Activated CD4-positive, alpha-beta T cell treated with anti-CD3 and anti-CD28 coated beads for 4 hours (primary cell): ENCODE measurements at regions not wholly inside any gene's neighbourhood (a gene's known extent, or its start where the extent isn't known, plus 50 kb on each side); places are given as distances from the start of the nearest gene placed in this dataset.
"Not testable (repeated sequence)": the region's sequence is repeated elsewhere in the genome, so short reads cannot be mapped to it uniquely, and the experiment has no call there.

Source experiments
- DNase-seq, 2 donors: peaks; one replicate each; pipeline ENCODE4 v3.0.0-alpha.2; 2020

DNA sequence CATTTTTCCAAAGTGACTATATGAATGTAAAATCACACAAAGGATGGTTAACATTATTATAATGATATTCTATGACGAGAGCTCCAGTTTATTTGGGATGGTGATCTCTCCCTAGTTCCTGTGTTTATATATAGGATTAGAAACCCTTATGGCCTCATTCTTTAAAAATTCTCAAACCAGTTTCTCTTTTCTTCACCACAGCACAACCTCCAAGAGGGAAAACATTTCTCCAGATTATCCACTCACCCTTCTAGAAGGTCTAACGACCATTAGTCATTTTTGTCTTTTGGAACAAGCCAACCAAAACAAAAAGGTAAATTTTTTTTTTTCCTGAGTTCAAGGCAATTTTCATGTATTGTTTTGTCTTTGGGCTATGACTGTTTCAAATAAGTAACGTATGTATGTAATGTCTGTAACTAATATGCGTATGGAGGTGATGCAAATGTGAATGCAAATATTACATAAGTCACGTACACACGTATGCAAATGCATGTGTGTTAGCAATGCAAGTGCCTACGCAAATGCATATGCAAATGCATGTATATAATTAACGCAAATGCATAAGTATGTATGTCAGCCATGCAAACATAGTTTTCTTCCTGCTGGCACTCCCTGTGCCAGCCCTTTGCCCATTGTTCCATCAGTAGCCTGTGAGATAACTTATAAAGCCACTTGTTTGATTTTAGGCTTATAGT, 72.5 kb upstream of the MORC3 start:
- no peak for DNase-seq

DNA sequence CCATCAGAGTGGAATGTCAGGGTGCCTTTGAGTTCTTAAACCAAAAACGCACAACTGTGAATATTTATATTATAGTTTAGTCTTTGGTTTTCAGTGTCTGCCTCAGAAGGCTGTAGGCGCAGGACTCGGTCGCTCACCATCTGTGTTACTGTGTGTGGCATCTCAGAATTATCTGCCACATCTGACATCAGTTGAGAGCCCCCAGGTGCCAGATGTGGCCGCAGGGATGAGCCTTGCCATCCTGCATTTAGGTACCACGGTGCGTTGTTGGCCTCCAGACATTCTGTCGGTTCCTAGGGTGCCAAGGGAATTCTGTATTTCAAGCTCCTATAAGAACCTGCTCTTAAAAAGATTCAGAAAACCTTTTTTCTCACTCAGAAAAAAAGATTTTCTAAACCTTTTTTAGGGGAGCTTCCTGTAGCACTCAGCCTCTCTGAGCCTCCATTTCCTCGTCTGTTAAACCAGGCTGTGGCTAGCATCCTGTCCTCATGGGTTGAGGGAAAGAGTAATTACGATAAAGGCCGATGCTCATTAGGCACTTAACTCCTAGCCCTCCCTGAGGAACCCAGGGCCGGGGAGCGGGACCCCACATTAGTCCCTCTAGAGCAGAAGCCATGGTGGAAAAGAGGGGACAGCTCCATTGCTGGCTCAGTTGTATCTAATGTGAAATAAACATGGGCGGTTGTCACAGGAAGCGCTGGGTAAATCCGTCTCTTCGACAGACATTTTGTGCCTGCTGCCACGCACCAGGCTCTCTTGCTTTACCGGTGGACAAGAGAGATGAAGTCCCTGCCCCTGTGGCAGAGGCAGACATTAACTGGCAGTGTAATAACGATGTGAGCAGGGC, 70.2 kb upstream of the MORC3 start:
- DNase-seq = no peak

DNA sequence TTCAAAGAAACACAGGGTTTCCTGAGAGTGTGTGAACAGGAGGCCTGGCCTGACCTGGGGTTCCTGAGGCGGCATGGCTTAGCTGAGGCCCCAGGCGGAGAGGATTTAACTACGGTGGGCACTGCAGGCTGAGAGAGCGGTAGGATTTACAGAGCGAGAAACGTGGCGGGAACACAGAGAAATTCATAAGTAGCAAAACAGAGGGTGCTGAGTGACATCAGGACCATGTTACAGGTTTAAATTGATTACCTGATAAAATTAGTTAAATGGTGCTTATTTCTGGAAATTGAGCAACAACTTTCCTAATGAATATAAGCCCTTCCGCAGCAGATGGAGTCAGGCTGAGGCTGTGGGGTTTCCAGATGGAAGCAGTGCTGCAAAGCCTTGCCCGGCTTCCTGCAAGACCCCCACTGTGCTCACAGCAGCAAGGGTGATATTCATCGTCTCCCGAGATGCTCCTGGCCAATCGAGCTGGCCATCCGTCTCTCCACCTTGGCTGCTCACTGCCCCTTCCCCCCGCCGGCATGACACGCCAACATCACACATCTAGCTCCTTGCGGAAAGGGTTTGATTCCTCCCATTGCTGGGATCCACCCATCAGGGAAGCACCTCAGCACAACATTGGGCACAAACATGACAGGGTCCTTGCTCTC, 69.4 kb upstream of the MORC3 start:
- DNase-seq = no peak

DNA sequence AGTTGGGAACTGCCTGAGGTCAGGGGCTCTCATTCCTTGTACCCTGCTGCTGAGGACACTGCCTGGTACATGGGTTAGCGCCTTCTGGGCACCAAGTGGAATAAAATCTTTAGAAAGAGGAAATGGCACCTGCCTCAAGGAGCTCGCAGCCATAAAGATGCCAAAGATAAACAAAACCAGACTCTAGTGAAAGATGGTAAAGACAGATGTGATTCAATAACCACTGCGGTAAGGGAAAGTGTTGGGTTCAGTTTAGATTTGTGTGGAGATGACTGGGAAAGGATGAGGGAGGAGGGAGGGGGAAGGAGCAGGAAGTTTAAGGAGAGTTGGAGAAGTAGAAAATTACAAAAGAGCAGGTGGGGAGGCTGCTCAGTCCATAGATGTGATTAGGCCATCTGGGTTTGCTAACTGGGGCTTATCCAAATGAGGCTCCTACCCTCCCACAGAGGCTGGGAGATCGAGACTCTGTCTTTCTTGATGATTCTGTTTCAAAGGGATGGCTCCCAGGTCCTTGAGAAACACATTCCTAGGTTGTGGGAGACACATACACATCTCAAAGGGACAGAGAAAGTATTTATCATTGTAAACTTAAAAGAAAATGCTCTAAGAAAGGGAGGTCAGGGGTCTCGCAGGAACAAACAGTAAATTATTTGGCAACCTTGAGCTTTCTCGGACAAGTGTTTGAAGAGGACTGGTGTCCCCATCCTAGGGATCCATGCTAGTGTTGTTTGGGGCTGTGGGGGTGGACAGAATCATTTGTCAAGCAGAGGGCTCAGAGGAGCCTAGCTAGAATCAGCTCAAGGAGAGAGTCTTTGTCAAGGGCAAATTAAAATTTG, 65.7 kb upstream of the MORC3 start:
- DNase-seq = no peak

DNA sequence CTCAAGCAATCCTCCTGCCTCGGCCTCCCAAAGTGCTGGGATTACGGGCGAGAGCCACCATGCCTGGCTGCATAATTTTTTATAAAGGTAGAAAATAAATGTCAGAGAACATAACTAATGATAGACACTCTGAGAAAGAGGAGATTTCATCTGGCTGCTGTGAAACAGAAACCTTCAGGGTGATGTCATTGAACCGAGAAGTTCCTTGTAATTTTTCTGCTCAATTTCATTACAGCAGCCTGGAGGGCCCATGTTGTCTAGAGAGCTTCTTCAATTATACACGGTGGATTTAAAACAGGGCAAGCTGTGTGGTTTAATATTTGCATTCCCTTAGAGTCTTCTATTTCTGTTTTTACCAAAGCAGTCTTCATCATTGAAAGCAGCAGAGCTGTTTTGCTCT, 64.3 kb upstream of the MORC3 start:
- no peak for DNase-seq

DNA sequence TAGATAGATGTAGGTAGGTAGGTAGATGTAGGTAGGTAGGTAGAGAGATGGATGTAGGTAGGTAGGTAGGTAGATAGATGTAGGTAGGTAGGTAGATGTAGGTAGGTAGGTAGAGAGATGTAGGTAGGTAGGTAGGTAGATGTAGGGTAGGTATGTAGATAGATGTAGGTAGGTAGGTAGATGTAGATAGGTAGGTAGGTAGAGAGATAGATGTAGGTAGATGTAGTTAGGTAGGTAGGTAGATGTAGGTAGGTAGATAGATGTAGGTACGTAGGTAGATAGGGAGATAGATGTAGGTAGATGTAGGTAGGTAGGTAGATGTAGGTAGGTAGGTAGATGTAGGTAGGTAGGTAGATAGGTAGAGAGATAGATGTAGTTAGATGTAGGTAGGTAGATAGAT, 62.3 kb upstream of the MORC3 start:
- DNase-seq = no peak

DNA sequence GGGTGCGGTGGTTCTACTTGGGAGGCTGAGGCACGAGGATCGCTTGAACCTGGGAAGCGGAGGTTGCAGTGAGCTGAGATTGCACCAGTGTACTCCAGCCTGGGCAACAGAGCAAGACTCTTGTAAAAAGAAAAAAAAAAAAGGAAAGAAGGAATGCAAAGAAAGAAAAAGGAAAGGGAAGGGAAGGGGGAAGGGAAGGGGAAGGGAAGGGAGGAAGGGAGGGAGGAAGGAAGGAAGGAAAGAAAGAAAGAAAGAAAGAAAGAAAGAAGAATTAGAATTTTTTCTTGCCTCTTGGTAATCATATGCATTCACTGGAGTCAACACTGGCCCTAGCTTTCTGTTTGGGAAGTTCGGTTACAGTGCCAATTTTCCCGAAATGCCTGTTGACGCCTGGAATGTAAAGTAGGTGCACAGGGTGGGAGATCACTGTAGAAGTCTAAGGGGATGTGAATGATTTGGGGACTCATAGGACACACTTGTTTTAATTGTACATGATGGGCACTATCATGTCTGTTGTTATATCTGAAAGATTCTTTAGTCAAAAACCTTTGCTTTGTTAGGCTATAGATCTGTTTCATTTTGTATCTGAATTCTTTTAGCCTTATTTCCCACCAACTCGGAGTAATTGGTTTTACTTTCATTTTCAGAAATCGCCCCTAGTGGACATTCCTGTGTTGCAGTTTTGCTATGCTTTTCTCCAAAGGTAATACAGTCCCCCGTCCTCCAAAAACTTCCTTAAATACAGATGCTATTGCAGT, 59.8 kb upstream of the MORC3 start:
- peak; percentile 21 to 60 for DNase-seq

DNA sequence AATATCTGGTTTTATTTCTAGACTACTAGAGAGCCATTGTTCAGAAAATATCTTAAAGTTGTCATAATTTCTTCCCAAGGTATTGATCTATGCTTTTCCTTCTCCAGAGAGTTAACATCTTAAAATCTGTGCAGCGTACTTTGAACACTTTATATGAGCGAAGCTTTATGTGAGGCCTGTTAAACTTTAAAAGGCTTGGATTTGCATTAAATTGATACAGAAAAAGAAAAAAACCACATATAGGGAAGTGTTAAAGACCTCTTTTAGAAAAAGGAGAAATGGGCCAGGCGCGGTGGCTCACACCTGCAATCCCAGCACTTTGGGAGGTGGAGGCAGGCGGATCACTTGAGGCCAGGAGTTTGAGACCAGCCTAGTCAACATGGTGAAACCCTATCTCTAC, 59.2 kb upstream of the MORC3 start:
- no peak for DNase-seq

DNA sequence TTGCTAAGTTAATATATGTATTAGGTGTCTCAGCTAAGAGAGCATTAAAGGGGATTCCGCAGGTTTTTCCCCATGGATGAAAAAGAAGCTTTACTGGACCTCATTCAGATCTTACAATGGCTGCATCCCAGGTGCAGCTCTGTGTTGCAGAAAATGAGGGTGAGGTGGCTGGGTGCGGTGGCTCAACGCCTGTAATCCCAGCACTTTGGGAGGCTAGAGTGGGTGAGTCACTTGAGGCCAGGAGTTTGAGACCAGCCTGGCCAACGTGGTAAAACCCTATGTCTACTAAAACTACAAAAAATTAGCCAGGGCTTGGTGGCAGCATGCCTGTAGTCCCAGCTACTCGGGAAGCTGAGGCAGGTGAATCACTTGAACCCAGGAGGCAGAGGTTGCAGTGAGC, 58.5 kb upstream of the MORC3 start:
- DNase-seq = no peak

DNA sequence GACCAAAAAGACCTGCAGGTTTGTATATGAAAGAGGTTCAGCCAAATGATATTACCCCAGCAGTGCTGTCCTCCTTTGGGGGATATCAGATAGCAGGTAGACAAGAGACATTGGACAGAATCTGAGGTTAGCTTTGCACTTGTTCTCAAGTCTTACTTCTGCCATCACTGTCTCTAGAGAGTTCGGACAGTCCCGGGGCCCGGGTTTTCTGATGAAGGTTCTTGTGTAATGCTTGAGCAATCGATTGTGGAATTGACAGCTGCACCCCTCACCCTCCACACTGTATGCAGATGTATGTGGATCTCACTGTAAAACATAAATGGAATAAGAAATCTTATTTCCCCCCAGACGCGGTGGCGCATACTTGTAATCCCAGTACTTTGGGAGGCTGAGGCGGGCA, 56.2 kb upstream of the MORC3 start:
- DNase-seq = no peak

DNA sequence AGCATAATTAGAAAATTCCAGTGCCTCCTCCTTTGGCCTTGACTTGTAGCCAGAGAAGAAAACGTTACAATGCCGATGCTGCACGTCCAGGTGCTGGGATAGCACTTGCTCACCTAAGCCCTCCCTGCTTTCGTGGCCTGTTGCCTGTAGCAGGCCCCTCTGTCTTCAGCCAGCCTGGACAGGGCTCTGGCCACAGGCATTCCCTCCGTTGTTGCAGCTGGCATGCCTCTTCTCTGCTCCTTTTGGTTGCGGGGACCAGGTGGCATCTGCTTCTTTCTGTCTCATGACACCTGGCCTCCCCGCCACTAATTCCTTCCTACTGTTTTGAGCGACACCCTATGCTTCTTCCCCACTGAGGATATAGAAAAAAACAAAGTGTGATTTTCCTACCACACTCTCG, 54.6 kb upstream of the MORC3 start:
- no peak for DNase-seq

DNA sequence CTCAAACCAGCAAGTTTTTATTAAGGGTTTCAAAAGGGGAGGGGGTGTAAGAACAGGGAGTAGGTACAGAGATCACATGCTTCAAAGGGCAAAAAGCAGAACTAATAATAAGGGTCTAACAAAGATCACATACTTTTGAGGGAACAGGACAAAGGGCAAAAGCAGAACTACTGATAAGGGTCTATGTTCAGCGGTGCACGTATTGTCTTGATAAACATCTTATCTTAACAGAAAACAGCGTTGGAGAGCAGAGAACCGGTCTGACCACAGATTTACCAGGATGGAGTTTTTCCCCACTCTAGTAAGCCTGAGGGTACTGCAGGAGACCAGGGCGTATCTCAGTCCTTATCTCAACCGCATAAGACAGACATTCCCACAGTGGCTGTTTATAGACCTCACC, 52.2 kb upstream of the MORC3 start:
- not testable (repeated sequence) for DNase-seq

DNA sequence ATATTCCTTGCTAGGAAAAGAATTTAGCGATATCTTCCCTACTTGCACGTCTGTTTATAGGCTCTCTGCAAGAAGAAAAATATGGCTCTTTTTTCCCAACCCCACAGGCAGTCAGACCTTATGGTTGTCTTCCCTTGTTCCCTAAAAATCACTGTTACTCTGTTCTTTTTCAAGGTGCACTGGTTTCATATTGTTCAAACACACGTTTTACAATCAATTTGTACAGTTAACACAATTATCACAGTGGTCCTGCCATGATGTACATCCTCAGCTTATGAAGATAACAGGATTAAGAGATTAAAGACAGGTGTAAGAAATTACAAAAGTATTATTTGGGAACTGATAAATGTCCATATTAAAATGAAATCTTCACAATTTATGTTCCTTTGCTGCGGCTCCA, 51.7 kb upstream of the MORC3 start:
- not testable (repeated sequence) for DNase-seq
